ENCODE measurements at regions not wholly inside any gene's neighbourhood (a gene's known extent, or its start where the extent isn't known, plus 50 kb on each side); places are given as distances from the start of the nearest gene placed in this dataset.
"Not testable (repeated sequence)": the region's sequence is repeated elsewhere in the genome, so short reads cannot be mapped to it uniquely, and the experiment has no call there.

DNA sequence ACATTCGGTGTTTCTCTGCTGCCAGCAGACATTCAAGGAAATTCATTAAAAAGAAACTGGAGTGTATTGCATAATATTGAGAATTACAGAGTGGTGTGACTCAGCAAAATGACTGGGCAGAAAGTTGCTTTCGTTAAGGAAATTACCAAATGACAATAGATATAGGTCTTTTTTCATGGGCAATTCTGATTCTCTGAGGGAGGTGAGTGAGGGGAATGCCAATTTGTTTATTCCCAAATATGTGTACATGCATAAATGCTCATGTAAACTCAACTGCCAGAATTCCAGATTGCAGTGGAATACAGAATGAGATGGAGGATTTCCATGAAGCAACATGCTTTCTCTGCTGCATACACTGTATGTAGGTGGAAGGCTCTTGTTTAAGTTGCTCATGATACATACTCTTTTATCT is 1730.1 kb downstream of the SLITRK5 start:
- TF ChIP-seq, protein P1, sequence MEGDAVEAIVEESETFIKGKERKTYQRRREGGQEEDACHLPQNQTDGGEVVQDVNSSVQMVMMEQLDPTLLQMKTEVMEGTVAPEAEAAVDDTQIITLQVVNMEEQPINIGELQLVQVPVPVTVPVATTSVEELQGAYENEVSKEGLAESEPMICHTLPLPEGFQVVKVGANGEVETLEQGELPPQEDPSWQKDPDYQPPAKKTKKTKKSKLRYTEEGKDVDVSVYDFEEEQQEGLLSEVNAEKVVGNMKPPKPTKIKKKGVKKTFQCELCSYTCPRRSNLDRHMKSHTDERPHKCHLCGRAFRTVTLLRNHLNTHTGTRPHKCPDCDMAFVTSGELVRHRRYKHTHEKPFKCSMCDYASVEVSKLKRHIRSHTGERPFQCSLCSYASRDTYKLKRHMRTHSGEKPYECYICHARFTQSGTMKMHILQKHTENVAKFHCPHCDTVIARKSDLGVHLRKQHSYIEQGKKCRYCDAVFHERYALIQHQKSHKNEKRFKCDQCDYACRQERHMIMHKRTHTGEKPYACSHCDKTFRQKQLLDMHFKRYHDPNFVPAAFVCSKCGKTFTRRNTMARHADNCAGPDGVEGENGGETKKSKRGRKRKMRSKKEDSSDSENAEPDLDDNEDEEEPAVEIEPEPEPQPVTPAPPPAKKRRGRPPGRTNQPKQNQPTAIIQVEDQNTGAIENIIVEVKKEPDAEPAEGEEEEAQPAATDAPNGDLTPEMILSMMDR (IDR thresholded peaks at IDR 0.05; ENCODE audit: extremely low read depth, missing control alignments), result no peak
- DNase-seq (ENCODE audit: low spot score), result no peak

DNA sequence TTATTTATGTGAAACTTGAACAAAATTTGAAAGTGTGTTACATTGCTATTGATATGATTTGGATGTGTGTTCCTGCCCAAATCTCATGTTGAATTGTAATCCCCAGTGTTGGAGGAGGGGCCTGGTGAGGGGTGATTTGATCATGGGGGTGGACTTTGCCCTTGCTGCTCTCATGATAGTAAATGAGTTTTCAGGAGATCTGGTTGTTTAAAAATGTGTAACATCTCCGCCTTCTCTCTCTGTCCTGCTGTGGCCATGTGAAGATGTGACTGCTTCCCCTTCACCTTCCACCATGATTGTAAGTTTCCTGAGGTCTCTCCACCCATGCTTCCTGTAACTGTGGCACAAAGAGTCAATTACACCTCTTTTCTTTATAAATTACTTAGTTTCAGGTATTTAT is 1731.0 kb downstream of the SLITRK5 start:
- TF ChIP-seq, protein P1 (IDR thresholded peaks at IDR 0.05; ENCODE audit: extremely low read depth, missing control alignments), result no peak
- DNase-seq (ENCODE audit: low spot score), result no peak

DNA sequence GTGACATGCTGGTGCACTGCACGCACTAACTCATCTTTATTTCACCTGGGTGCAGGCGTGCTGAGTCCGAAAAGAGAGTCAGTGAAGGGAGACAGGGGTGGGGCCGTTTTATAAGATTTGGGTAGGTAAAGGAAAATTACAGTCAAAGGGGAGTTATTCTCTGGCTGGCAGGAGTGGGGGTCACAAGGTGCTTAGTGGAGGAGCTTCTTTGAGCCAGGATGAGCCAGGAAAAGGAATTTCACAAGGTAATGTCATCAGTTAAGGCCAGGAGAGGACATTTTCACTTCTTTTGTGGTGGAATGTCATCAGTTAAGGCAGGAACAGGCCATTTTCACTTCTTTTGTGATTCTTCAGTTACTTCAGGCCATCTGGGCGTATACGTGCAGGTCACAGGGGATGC is 1734.9 kb downstream of the SLITRK5 start:
- DNase-seq (ENCODE audit: low spot score), result not testable (repeated sequence)

DNA sequence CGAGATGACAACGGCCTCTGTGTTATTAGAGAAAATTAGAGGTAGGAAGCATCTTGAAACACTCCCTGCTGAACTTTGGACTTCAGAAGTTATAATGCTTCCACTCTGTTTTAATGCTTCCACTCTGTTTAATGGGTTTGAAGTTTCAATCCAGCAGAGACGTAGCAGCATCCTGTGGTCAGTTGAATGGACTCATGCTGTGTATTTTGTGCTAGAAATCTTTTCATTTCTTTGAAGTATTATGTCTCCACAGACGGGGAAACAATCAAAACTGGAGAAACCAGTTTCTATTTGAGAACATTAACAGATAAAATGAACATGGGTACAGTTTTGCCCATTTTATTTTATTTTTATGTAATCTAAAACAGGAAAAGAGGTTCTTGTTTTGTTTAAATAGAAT is 1736.2 kb downstream of the SLITRK5 start:
- TF ChIP-seq, protein P1 (IDR thresholded peaks at IDR 0.05; ENCODE audit: extremely low read depth, missing control alignments), result no peak
- no peak for DNase-seq (ENCODE audit: low spot score)

DNA sequence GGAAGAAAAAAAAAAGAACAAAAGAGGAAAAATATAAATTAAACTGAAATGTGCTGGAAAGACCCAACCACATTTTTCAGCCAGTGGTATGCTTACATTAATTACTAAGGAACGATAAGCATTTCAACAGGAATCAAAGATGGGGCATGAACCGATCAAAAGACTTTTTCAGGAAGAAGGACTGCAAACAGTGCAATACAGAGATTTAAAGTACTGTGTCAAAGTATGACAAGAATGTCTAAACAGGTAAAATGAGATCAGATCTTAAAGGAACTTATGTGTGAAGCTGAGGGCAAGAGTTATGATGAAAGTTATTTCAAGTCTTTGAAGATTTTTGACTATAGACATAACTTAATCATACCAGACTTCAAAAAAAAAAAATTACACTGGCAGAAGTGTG is 1761.8 kb downstream of the SLITRK5 start:
- TF ChIP-seq, protein P1 (IDR thresholded peaks at IDR 0.05; ENCODE audit: extremely low read depth, missing control alignments), result no peak
- no peak for DNase-seq (ENCODE audit: low spot score)

DNA sequence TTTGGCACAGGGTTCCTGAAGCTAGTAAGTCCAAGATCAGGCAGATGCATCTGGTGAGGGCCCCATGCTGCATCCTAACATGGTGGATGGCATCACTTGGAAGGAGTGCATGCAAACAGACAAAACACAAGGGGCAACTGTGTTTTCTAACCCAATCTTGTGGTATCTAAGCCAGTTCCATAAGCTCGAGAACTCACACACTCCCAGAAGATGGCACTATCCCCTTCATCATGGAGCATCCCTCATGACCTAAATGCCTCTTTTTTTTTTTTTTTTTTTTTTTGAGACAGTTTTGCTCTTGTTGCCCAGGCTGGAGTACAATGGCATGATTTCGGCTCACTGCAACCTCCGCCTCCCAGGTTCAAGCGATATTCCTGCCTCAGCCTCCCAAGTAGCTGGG is 1763.5 kb downstream of the SLITRK5 start:
- DNase-seq (ENCODE audit: low spot score), result not testable (repeated sequence)

DNA sequence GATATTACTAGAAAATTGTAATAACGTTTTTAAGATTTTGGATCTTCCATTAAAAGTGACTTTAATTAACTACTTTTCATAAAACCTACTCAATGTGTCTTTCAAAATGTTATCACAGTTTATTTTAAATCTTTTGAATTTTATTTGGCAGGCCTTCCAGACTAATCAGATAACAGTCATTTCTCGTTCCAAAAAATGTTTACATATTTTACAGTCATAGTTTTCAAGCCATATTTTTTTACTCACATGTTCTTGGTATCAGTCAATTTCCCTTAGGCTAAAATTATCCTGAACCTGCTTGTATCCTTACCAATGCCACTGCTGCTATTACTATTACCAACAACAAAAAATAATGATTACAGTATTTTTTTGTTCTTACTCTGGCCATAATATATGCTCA is 1783.5 kb downstream of the SLITRK5 start:
- TF ChIP-seq, protein P1 (IDR thresholded peaks at IDR 0.05; ENCODE audit: extremely low read depth, missing control alignments), result no peak

DNA sequence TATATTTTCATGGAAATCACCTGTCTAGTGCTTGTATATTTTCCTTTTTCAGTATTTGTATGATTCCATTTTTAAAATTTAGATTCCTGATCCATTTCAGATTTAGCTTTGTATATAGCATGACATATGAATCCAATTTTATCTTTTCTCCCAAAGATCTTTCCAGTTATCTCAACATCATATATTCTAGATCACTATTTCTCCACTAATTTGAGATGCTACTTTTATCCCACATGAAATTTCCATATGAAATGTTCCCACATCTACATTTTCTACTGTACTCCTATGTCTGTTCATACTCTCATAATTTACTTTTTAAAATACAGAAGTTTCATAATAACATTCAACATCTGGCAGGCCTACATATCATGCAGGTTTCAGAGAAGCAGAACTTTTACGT is 1784.1 kb downstream of the SLITRK5 start:
- TF ChIP-seq, protein P1 (IDR thresholded peaks at IDR 0.05; ENCODE audit: extremely low read depth, missing control alignments), result no peak
- DNase-seq (ENCODE audit: low spot score), result no peak

More for the DNA sequence above, 1783.5 kb downstream of the SLITRK5 start:
- no peak for DNase-seq (ENCODE audit: low spot score)

DNA sequence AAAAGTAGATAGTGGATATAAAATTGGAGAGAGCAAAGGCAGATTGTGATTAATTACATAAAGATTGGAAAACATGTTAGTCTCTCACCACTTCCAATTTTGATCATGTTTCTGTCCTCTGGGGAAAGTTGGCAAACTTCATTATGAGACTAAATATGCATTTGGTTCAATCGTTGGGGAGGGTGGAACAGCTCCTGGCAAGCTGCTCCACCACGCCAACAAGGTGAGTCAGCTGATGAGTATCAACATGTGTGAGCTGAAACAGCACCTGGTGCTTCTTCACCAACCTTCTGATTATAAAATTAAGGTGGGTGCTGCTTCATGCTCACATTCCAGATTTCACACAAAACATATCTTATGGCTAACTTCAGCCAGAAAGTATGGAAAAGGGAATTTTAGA is 1784.6 kb downstream of the SLITRK5 start:
- TF ChIP-seq, protein P1 (IDR thresholded peaks at IDR 0.05; ENCODE audit: extremely low read depth, missing control alignments), result no peak
- no peak for DNase-seq (ENCODE audit: low spot score)
